Sigmoid colon (tissue), 4 donors: ENCODE measurements at regions not wholly inside any gene's neighbourhood (a gene's known extent, or its start where the extent isn't known, plus 50 kb on each side); places are given as distances from the start of the nearest gene placed in this dataset.

ENCODE experiments used
- EP300 ChIP-seq, 4 donors: sonication (generic); formaldehyde crosslinking; IDR thresholded peaks; one replicate each; pipeline ENCODE4 v1.6.1; 2017; ENCODE audit warnings: antibody characterized with exemption in 4 of 4
- POLR2A ChIP-seq, 2 donors: fragments of 450-650 bp; IDR thresholded peaks; one replicate each; pipeline ENCODE4 v1.6.1; 2016; ENCODE audit warnings: antibody characterized with exemption in 2 of 2, mild to moderate bottlenecking in 2 of 2, moderate library complexity in 2 of 2
- POLR2AphosphoS5 ChIP-seq, 4 donors: sonication (generic); formaldehyde crosslinking; IDR thresholded peaks; one replicate each; pipeline ENCODE4 v1.6.1; 2017; ENCODE audit warnings: antibody characterized with exemption in 4 of 4
- TF ChIP-seq, protein P1 (sequence below), 4 experiments: fragments of 450-650 bp in 3 of 4; fragments of 200-600 bp in 1 of 4; IDR thresholded peaks; one replicate each; pipeline ENCODE4 v1.5.1; 2016 to 2019; ENCODE audit warnings: antibody characterized with exemption in 4 of 4, mild to moderate bottlenecking in 3 of 4, moderate library complexity in 2 of 4

DNA sequence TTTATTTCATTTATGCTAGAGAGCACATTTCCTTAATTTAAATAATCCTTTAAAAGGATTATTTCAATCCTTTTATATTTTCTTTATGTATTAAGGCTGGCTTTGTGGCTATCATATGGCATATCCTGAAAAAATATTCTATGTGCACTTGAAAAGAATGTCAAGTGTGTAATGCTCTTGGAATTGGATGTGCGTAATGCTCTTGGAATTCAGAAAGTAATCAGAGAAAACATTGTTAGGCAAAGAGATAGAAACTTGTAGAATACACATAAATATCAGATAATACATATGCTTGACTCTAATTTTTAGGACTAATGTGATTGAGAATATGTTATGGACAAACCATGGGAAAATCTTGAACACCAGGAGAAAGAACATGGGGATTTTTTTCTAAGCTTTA lies 197.5 kb upstream of the COL3A1 start:
- TF ChIP-seq, protein P1, sequence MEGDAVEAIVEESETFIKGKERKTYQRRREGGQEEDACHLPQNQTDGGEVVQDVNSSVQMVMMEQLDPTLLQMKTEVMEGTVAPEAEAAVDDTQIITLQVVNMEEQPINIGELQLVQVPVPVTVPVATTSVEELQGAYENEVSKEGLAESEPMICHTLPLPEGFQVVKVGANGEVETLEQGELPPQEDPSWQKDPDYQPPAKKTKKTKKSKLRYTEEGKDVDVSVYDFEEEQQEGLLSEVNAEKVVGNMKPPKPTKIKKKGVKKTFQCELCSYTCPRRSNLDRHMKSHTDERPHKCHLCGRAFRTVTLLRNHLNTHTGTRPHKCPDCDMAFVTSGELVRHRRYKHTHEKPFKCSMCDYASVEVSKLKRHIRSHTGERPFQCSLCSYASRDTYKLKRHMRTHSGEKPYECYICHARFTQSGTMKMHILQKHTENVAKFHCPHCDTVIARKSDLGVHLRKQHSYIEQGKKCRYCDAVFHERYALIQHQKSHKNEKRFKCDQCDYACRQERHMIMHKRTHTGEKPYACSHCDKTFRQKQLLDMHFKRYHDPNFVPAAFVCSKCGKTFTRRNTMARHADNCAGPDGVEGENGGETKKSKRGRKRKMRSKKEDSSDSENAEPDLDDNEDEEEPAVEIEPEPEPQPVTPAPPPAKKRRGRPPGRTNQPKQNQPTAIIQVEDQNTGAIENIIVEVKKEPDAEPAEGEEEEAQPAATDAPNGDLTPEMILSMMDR (IDR thresholded peaks at IDR 0.05), result no peak
- TF ChIP-seq POLR2AphosphoS5 (IDR thresholded peaks at IDR 0.05) (no peak), POLR2A (IDR thresholded peaks at IDR 0.05) (no peak), EP300 (IDR thresholded peaks at IDR 0.05) (no peak)
